Heart left ventricle (tissue), 13 donors: ENCODE measurements at regions not wholly inside any gene's neighbourhood (a gene's known extent, or its start where the extent isn't known, plus 50 kb on each side); places are given as distances from the start of the nearest gene placed in this dataset.

Source experiments
- POLR2A ChIP-seq, 2 donors: fragments of 450-650 bp; IDR thresholded peaks; one replicate each; pipeline ENCODE4 v1.6.1; 2017; ENCODE audit warnings: antibody characterized with exemption in 2 of 2, mild to moderate bottlenecking in 2 of 2, moderate library complexity in 2 of 2
- TF ChIP-seq, protein P1 (sequence below), 12 donors: fragments of 200-600 bp; sonication (generic) in 4 of 12; IDR thresholded peaks; one replicate each; pipeline versions ENCODE4 v1.5.0 to v1.8.0; 2018 to 2022; ENCODE audit warnings: antibody characterized with exemption in 12 of 12, mild to moderate bottlenecking in 5 of 12
- donor health status: ischemic (EF 13 %, LVEDD 7.1; RV severe dilation, severe dysfunction).
- donor health status: DM: no; HTN: yes; CAD: no.
- donor health status: DM: no; HTN: no; CAD: no.
- donor health status: ischemic (EF 25% LVEDD 6.9; RV normal size, moderate dysfunction).
- donor health status: ischemic (EF 25% LVEDD 5.7; RV mildly dilated, moderate dysfunction).
- donor health status: ischemic (EF 35%, LVEDD 5.7; RV mildly dilated, moderate dysfunction).
- donor health status: nonischemic (EF 11% LVEDD 7.7; RV severe dilation, severe dysfunction).
- donor health status: DM: yes; HTN: yes; CAD: no.
- donor health status: PGD.
- donor health status: ischemic (EF 29% LVEDD 5.4; RV normal size, mild dysfunction).
- donor health status: nonischemic (EF 23%, LVEDD 6.1; RV moderate dilation, normal function).

DNA sequence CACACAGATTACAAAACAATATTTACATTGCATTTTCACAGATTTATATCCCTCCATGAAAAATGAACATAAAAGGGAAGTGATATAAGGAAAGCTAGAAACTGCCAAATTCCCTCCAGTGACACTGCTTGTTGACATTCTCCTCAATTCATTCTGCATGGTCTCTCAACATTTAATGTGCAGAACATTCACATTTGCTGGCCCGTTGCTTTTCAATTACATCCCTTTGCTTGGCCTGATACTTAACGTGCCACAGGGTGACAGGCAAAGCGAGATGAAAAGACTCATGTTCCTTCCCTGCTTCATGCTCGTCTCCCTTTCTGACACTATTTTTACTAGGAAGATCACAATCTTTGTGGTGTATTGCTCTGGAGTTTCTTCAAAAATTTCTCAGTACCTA is 1019.7 kb upstream of the LRRN3 start:
- TF ChIP-seq, protein P1, sequence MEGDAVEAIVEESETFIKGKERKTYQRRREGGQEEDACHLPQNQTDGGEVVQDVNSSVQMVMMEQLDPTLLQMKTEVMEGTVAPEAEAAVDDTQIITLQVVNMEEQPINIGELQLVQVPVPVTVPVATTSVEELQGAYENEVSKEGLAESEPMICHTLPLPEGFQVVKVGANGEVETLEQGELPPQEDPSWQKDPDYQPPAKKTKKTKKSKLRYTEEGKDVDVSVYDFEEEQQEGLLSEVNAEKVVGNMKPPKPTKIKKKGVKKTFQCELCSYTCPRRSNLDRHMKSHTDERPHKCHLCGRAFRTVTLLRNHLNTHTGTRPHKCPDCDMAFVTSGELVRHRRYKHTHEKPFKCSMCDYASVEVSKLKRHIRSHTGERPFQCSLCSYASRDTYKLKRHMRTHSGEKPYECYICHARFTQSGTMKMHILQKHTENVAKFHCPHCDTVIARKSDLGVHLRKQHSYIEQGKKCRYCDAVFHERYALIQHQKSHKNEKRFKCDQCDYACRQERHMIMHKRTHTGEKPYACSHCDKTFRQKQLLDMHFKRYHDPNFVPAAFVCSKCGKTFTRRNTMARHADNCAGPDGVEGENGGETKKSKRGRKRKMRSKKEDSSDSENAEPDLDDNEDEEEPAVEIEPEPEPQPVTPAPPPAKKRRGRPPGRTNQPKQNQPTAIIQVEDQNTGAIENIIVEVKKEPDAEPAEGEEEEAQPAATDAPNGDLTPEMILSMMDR (IDR thresholded peaks at IDR 0.05) = no peak
- TF ChIP-seq POLR2A (IDR thresholded peaks at IDR 0.05) = no peak
